GM18502 (cell line): ENCODE measurements at regions not wholly inside any gene's neighbourhood (a gene's known extent, or its start where the extent isn't known, plus 50 kb on each side); places are given as distances from the start of the nearest gene placed in this dataset.
"Not testable (repeated sequence)": the region's sequence is repeated elsewhere in the genome, so short reads cannot be mapped to it uniquely, and the experiment has no call there.

Experiments used
- ATAC-seq: cut with Tn5 transposase; IDR thresholded peaks from one replicate; pipeline ENCODE4 v1.9.1; 2021; ENCODE audit warnings: mild to moderate bottlenecking; ENCODE audit not compliant: unreplicated experiment, poor library complexity

DNA sequence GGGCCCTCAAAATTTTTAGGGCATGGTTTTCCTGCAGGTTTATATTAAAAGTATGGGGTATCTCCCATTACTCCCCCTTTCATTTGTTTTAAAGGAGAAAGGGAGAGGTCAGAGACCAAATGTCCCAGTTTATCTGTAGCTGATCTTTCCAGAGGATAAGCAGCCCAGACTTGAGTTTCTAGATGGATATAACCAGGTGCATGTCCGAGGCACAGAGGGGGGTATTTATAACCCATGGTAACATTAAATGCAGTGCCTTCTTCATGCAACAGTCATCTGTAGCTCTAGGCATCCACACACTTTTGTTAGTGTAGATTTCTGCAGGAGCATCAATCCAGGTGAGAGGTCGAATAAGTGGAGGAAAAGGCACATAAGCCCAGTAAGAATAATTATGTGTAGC, 890.3 kb upstream of the GOT2 start:
- not testable (repeated sequence) for ATAC-seq

DNA sequence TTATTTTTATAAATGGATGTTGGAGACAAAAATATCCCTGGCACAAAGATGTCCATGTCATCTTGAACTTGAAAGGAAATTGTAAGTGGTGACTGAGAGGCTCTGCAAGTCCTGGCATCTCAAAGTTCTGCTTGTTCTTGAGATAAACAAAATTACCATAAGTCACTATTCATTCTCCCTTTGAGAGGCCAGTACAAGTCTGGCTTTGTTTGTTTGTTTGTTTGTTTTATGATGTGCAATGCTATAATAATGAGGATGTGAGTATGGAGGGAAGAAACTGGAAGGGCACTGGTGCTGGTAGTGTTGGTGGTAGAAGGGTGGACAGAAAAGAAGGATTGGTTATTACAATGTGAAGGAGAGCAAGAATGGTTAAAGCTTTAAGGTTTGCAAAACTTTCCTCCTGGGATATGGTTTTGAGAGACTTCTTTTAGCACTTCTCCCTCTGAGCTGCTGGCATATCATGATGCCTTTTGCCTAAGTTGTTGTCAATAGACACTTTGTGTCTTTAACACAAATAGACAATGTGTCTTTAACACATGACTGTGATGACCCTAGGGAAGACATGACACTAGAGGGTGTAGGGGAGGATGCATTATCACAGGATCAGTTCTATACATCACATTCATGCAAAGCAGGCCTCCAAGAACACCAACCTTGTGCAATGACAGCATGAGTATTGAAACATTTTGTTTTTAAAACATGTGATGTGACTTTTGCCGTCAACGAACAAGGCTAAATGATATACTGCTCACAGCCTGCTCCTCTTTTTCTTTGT, 880.5 kb upstream of the GOT2 start:
- ATAC-seq: no peak

- not testable (repeated sequence) for ATAC-seq
These were observed 878.9 kb upstream of the GOT2 start for GRCh38 chr16:59612910-59613620.

GRCh38 chr16:59612094-59612493, 878.0 kb upstream of the GOT2 start:
- ATAC-seq: no peak

DNA sequence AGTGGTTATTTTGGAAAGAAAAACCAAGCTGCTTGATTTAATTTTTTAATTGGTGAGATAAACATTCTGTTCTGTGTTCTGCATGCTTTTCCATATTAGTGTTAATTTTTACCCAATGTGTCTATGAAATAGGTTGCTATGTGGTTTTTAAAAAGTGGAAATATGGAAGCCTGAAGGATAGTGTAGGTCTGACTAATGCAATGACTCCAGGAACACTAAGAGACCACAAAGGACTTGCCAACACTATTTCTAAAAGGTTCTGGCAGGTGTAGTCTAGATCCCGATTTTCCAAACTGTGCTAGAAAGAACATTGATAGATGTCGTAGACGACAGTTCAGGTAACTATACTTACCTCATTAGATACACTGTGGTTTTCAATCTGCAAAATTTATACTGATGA, 877.4 kb upstream of the GOT2 start:
- ATAC-seq: no peak

DNA sequence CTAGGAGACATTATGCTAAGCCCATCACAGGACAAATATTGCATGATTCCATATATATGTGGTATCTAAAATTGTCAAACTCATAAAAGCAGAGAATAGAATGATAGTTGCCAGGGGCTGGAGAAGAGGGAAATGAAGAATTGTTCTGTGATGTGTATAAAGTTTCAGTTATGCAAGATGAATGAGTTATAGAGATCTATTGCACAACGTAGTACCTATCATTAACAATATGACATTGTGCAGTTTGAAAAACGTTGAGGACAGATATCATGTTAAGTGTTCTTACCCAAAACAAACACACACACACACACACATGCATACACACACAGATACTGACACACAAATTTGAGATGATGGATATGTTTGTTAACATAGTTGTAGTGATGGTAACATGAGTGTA, 871.6 kb upstream of the GOT2 start:
- ATAC-seq: no peak

DNA sequence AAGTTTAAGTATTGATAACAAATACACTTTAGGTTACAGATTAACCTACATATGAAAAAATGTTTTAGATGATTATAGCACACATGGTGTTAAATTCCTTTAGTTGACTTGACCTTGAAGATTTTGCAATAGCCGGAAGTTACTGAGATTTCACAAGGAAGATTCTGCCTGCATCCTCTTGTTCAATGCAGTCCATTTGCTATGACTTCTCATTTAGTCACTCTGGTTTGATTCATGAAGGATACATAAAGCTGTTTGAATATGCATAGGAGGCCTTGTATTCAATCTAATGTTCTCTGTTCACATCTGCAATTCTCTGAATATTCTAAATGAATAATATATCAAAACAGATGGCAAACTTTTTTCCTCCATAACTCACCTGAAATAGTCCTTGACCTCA, 870.2 kb upstream of the GOT2 start:
- ATAC-seq: no peak

GRCh38 chr16:59601452-59601851, 867.3 kb upstream of the GOT2 start:
- no peak for ATAC-seq

DNA sequence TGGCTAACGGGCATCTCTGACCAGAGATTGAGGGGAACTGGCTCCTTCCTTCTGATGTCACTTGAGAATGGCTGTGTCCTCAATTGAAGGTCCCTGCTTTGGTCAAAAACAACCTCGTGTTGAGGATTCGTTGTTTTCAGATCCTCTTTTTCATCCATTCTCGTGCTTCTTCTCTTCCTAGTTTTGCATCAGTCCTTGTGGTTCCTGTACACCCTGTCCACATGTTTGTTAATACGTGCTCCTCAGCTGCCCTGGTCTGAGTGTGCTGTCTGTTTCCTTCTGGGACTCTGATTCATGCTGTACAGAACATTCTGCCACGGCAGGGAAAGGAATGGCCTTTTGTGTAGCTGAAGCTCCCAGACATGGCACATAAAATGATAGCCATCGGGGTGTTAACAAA, 863.2 kb upstream of the GOT2 start:
- ATAC-seq: no peak

GRCh38 chr16:59596693-59597092, 862.6 kb upstream of the GOT2 start:
- ATAC-seq: no peak

GRCh38 chr16:59593194-59593661, 859.1 kb upstream of the GOT2 start:
- no peak for ATAC-seq

- no peak for ATAC-seq
These were observed 857.4 kb upstream of the GOT2 start for GRCh38 chr16:59591480-59591879.

GRCh38 chr16:59590845-59591244, 856.7 kb upstream of the GOT2 start:
- no peak for ATAC-seq

DNA sequence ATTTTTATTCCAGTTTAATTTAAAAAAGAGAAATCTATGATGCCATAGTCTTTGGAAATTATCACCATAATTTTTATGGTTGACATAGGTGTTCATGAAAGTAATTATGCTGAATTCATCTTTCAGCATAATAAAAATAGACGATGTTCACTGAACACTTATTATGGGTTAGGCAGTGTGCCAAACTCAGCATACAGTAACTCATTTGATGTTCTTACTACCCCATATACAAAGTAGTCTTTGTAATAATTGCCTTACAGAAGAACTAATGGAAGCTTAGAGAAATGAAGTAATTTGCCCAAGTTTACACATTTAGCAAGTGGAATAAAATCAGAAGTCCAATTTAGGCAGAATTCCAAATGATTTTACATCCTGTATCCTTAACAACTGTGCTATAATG, 852.2 kb upstream of the GOT2 start:
- no peak for ATAC-seq

DNA sequence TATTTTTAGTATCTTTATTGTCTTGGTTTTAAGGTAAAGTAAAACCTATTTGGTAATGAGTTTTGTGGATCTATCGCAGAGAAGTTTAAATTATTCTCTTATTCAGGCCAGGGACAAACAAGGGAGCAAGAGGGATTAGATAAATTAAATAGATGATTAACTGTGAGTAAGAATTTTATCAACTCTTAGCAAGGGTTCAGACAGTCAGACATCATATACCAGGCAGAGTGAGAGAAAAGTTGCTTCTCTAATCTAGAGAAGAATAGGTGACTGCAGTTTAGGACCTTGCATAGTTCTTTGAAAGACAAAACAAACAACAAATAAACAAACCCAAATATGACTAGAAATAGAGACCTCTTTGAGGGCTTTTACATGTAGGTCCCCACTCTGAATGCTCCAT, 840.2 kb upstream of the GOT2 start:
- no peak for ATAC-seq

GRCh38 chr16:59573528-59574271, 839.6 kb upstream of the GOT2 start:
- no peak for ATAC-seq

- ATAC-seq: no peak
These were observed 833.4 kb upstream of the GOT2 start for GRCh38 chr16:59567496-59567895.

DNA sequence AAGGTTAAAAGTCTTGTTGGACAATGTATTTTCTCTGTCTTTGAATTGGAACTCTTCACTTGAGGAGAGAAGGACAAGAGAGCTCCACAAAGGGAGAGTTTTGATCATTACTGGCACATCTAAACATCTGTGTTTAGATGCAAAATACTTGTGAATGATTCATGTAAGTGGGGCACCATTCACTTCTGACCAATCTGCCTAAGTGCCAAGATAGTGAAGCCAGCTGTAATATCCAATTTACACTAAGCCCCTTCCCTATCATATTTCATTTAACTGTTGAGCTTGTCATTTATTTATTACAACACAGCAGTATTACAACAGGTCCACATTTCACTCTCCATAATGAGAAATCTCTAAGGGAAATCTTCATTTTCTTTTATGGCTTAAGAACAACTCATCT, 832.3 kb upstream of the GOT2 start:
- no peak for ATAC-seq

DNA sequence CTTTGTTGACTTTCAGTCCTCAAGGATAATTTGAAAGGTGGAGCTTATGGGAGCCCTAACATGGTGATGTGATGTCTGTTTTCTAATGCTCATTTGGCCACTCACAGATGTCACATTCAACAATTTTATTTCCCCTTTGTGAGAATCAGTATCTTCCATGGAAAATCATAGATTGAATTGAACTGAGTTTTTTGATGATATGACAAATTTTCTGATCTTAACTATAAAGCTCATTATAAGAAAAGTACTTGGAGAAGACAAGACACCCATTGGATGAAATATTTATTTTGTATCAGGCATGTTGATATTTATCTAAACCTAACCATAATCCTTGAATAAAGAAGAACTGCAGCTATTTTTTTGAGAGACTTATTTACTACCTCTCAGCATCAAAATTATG, 824.6 kb upstream of the GOT2 start:
- ATAC-seq: no peak

GRCh38 chr16:59552164-59552563, 818.0 kb upstream of the GOT2 start:
- ATAC-seq: no peak

DNA sequence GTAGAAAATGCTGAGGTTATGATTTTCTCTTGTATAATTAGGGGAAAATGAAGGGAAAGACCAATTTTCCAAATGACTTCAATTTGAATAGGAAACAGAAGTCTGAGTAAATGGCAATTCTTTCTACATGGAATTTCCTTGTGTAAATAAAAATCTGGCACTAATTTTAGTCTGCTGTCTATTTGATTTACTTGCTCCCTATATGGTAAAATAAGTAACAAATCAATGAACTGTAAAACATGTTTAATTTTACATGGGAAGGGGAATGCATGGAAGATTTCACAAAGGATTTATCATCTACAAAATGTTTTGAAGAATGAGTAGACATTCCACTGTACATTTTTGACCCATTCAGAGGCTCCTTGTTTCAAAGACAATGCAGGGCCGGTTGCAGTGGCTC, 811.6 kb upstream of the GOT2 start:
- no peak for ATAC-seq
